Coronary artery (tissue), 2 donors: ENCODE measurements at regions not wholly inside any gene's neighbourhood (a gene's known extent, or its start where the extent isn't known, plus 50 kb on each side); places are given as distances from the start of the nearest gene placed in this dataset.

ENCODE experiments used
- DNase-seq: peaks from one replicate; pipeline ENCODE4 v3.0.0-alpha.2; 2017; ENCODE audit warnings: low spot score
- H3K27ac ChIP-seq, 2 donors: fragments of 200-600 bp; sonication (generic); one replicate each; pipeline ENCODE4 v1.5.1; 2016 to 2019
- H3K4me3 ChIP-seq: fragments of 200-600 bp; sonication (generic); 2 replicates; pipeline ENCODE4 v1.5.1; 2016; ENCODE audit warnings: mild to moderate bottlenecking, moderate library complexity
- CTCF ChIP-seq: fragments of 200-600 bp; sonication (generic); IDR thresholded peaks from one replicate; pipeline ENCODE4 v1.5.1; 2019; ENCODE audit warnings: antibody characterized with exemption

GRCh38 chr18:68532328-68532885 is 182.5 kb downstream of the TMX3 start:
- Histone ChIP-seq H3K27ac (no peak overlapping the region), H3K4me3 (no peak overlapping the region)
- DNase-seq, result no peak
- TF ChIP-seq CTCF, result no peak

GRCh38 chr18:68525091-68525490 is 189.8 kb downstream of the TMX3 start:
- Histone ChIP-seq H3K4me3 (no peak overlapping the region), H3K27ac (no peak overlapping the region)
- no peak for DNase-seq
- TF ChIP-seq CTCF, result no peak

- Histone ChIP-seq H3K27ac (no peak overlapping the region), H3K4me3 (no peak overlapping the region)
- TF ChIP-seq CTCF, result no peak
- DNase-seq, result no peak
These were observed 194.4 kb downstream of the TMX3 start for GRCh38 chr18:68520406-68521075.

- DNase-seq, result no peak
- no peak for TF ChIP-seq CTCF
- Histone ChIP-seq H3K27ac (no peak overlapping the region), H3K4me3 (no peak overlapping the region)
These were observed 195.6 kb downstream of the TMX3 start for GRCh38 chr18:68519336-68519735.

- TF ChIP-seq CTCF, result no peak
- no peak for DNase-seq
- Histone ChIP-seq H3K4me3 (no peak overlapping the region), H3K27ac (no peak overlapping the region)
These were observed 205.0 kb downstream of the TMX3 start for GRCh38 chr18:68509902-68510301.

GRCh38 chr18:68507781-68508180 is 207.1 kb downstream of the TMX3 start:
- no peak for TF ChIP-seq CTCF
- DNase-seq, result no peak
- Histone ChIP-seq H3K27ac (no peak overlapping the region), H3K4me3 (no peak overlapping the region)

GRCh38 chr18:68505178-68505574 is 209.7 kb downstream of the TMX3 start:
- Histone ChIP-seq H3K4me3 (no peak overlapping the region), H3K27ac (no peak overlapping the region)
- no peak for TF ChIP-seq CTCF
- no peak for DNase-seq
